GM21528 (cell line): ENCODE measurements at regions not wholly inside any gene's neighbourhood (a gene's known extent, or its start where the extent isn't known, plus 50 kb on each side); places are given as distances from the start of the nearest gene placed in this dataset.

Experiments
- ATAC-seq: cut with Tn5 transposase; IDR thresholded peaks from one replicate; pipeline ENCODE4 v1.9.1; 2021; ENCODE audit warnings: mild to moderate bottlenecking, moderate library complexity; ENCODE audit not compliant: unreplicated experiment, low FRiP score

DNA sequence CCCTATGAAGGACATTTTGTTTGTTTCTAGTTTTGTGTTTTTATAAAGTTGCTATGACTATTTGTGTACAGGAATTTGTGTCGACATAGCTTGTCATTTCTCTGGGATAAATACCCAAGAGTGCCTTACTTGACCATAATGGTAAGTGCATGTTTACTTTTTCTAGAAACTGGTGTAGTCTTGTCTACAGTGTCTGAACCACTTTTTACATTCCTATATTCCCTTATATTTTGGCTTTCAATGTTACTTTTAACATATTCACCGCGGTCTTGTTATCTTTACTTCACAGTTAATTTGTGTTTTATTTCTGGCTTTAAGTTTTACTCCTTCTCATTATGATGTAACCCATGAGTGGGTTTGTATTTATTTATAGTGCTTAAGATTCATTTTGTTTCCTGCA is 444.4 kb upstream of the RGS17 start:
- ATAC-seq: no peak

- no peak for ATAC-seq
Observed at GRCh38 chr6:153574231-153574630, 443.1 kb upstream of the RGS17 start.

- ATAC-seq: no peak
Observed at GRCh38 chr6:153572371-153572770, 441.3 kb upstream of the RGS17 start.

GRCh38 chr6:153568628-153569027 is 437.5 kb upstream of the RGS17 start:
- ATAC-seq: no peak

DNA sequence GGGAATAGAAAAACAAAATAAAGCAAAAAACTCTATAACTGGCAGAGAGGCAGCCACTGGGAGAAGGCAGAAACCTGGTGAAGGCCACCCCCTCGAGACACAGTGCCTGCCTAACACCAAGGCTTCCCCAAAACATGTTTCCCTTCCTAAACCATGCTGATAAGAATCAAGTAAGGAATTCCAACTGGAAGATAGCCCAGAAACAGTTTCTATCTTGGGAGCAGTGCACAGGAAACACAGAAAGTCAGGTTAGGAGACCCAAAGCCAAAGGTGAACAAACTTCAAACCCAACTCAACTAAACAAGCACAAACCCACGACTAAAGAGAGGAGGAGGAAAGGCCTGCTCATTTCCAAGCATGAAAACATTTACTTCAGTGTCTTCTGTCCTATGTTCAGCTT is 433.7 kb upstream of the RGS17 start:
- no peak for ATAC-seq

GRCh38 chr6:153563001-153563400 is 431.9 kb upstream of the RGS17 start:
- ATAC-seq: no peak

DNA sequence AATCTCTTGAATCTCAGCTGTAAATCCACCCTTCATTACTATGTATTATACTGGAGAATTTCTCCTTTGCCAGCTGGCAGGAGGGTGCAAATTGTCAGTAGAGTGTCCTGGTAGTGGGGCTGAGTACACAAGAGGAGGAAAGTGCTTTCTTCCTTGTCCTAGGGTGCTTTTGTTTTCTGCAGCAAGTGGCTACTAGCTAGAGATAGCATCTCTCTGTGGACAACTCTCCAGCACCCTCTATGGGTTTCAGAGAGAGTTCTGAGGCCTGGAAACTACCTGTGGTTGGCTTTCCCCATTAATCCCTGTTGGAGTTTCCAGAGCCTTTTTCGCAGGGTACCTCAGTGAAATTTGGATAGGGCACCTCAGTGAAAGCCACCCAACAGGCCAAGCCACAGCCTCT is 422.5 kb upstream of the RGS17 start:
- no peak for ATAC-seq

DNA sequence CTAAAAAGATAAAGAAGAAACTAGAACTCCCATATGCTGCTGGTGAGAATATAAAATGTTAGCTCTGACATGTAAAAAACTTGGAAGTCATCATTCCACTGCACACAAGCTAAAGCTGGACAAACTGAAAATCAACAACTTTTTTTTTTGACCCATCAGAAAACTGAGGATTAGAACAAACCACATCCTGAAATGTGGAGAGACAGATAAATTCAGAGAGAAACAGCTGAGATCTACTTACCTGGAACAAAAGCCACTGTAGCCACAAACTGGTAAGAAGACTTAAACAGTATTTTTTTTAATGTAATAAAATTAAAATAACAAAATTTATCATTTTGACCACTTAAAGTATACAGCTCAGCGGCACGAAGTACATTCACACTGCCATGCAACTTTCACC is 408.5 kb upstream of the RGS17 start:
- ATAC-seq: no peak

DNA sequence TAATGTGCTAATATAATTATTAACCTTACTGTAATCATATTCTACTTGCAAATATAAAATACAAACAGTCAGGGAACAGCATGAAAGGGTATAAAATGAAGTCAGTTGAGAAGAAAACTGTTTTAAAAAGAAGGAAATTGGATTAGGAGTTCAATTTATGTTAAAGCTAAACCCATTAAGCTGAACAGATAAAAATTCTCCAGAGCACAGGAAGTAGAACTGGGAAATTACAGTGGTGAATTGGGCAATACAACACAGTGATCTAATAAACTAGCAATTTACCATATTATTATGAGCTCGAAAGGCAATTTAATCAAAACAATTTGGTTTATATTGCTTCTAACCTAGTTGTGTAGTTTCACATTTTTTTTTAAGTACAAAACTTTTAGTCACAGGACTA is 407.4 kb upstream of the RGS17 start:
- no peak for ATAC-seq

DNA sequence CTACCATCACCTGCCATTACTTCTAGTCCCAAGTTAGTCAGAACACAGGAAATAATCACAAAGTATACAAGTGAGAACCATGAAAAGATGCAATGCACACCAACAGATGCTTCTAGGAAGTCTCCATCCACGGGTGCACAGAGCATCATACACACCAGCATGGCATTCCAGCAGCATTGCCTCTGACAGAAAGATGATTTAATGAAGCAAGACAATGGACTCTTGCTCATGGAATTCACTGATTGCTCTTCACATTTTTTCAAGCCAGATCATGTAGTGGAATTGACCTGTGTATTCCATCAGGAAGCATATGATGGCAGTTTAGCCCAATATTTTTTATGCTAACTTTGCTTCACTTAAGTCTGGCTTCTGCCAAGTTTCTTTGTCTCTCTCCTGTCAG is 406.3 kb upstream of the RGS17 start:
- no peak for ATAC-seq

GRCh38 chr6:153526479-153526878 is 395.4 kb upstream of the RGS17 start:
- no peak for ATAC-seq

- ATAC-seq: no peak
Observed at GRCh38 chr6:153525998-153526397, 394.9 kb upstream of the RGS17 start.

GRCh38 chr6:153523390-153523789 is 392.3 kb upstream of the RGS17 start:
- ATAC-seq: no peak

DNA sequence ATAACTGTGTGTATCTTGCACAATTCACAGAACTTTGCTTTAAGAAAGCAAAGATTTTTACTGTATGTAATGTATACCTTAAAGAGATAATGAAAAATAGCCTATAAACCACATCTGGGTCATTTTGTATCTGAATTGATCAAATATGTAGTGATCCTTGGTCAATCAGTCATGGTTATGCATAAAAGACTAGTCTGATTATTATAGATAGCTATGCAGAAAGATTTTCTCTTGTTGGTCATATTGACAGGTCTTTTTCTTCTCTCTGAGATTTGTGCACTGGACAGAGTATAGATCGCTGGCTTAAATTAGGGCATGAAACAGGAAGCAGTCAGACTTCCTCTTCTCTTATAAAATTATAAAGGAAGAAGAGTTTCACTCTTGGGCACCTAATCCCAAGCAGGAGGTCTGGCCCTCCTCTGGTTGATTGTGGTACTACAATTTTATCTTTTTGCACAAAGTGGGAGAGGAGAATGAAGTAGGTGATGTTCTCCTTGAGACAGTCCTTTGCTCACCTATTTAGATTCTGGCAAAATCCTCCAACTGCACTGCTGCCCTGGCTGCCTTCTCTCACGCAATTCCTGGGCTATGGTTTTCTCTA is 380.9 kb upstream of the RGS17 start:
- peak; percentile 91 for ATAC-seq

GRCh38 chr6:153503810-153504209 is 372.7 kb upstream of the RGS17 start:
- ATAC-seq: no peak

GRCh38 chr6:153493501-153493900 is 362.4 kb upstream of the RGS17 start:
- ATAC-seq: no peak

- no peak for ATAC-seq
Observed at GRCh38 chr6:153489479-153489878, 358.4 kb upstream of the RGS17 start.

DNA sequence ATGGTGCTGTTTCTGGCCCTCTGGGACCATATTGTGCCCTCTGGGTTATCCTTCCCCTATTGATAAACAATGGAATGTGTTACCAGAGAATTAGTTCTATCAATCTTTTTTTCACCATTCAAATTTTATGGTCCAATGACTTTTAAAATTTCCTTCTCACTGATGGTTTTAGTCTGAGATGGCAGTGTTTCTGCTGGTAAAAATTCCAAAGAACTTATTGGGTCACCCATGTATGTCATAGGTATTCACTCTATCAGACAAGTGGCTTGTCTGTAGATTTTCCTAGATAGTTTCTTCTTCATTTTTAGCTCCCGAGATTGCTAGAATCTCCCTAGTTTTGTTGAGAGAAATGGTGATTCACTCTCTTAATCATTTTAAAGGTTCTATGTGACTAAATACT is 357.2 kb upstream of the RGS17 start:
- ATAC-seq: no peak

GRCh38 chr6:153485072-153485471 is 354.0 kb upstream of the RGS17 start:
- no peak for ATAC-seq

GRCh38 chr6:153484056-153484455 is 353.0 kb upstream of the RGS17 start:
- ATAC-seq: no peak

GRCh38 chr6:153476243-153476642 is 345.2 kb upstream of the RGS17 start:
- no peak for ATAC-seq

DNA sequence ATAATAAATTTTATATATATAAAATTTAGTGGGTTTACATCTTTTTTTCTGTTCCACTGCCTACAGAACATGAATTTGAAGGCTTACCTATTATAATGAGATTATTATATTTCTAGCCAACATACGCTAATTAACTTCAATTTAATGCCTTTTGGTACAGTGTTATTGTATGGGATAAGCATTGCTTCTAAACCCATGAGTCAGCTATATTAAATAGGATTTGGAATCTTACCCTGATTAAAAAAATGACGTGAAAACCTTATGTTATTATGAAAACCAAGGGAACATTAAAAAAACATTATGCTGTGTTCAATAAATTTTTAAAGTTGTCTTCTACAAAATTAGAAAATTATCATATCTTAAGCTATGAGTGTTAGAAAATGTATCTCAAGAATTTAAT is 334.0 kb upstream of the RGS17 start:
- no peak for ATAC-seq

DNA sequence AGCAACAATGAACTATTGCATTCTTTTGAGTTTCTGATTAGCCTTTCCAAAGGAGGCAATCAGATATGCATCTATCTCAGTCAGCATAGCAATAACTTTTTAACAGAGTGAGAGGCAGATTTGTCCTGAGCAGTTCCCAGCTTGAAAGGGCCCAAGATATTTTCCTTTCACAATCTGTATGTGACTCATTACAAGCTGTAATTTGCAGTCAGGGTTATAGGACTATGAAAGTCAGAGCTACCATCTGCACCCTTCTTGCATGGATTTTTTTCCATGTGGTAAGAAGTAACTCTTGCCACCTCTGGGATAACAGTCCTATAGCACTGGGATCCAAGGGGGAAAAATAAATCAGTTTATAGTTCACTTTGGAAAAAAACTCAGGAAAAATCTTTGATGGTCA is 318.2 kb upstream of the RGS17 start:
- ATAC-seq: no peak
